HepG2 (cell line): ENCODE measurements at regions not wholly inside any gene's neighbourhood (a gene's known extent, or its start where the extent isn't known, plus 50 kb on each side); places are given as distances from the start of the nearest gene placed in this dataset.

Source experiments
- ATAC-seq: fragments of 200-7000 bp; cut with Tn5 transposase; 3 replicates; pipeline ENCODE4 v1.9.1; 2020; ENCODE audit warnings: mild to moderate bottlenecking, moderate library complexity
- BruUV-seq: library from RNA; stranded (reverse); fragments of 400-500 nt; replicated peaks from 2 replicates; lab custom pipeline; 2021; lab: Mats Ljungman, UMichigan
- CTCF ChIA-PET: fragments of 300-600 bp; formaldehyde crosslinking; extraction: SDS; loops from one replicate; lab custom pipeline; 2021; ENCODE audit warnings: low total read pairs, inconsistent platforms, low intra/inter-chr PET ratio; lab: Yijun Ruan, JAX
- POLR2A ChIA-PET: fragments of 350-600 bp; sonication (Branson Sonifier 250); formaldehyde crosslinking; loops from one replicate; lab custom pipeline; 2020; ENCODE audit warnings: antibody characterized with exemption, inconsistent platforms; lab: Yijun Ruan, JAX
- DNase-seq: peaks from one replicate; pipeline ENCODE4 v3.0.0-alpha.2; 2015; ENCODE audit warnings: low spot score
- FAIRE-seq: peaks from 3 replicates; lab custom pipeline; 2011; peaks lifted over from hg19 to GRCh38; lab: Jason Lieb, UNC
- H2AFZ ChIP-seq: one replicate; pipeline ENCODE4 v1.6.1; 2011; ENCODE audit warnings: low read length, inconsistent platforms
- H3K27ac ChIP-seq: fragments of 300-600 bp; 3 replicates; pipeline ENCODE4 v1.8.0; 2011; ENCODE audit warnings: mixed run types, mild to moderate bottlenecking, mixed read lengths, low read length, inconsistent platforms; ENCODE audit not compliant: insufficient read depth; ENCODE audit errors: extremely low read length
- H3K27me3 ChIP-seq, 2 experiments: fragments of 200-600 bp in 1 of 2; 2 replicates in 1 of 2; 3 replicates in 1 of 2; pipeline versions ENCODE4 v1.6.0 to v1.8.0; 2011; ENCODE audit warnings: low read length in 2 of 2, mild to moderate bottlenecking in 2 of 2, moderate library complexity in 2 of 2, inconsistent platforms in 1 of 2; ENCODE audit not compliant: insufficient read depth in 2 of 2, control insufficient read depth in 1 of 2
- H3K36me3 ChIP-seq, 2 experiments: fragments of 200-600 bp in 1 of 2; replicated peaks in 1 of 2; 2 replicates in 1 of 2; 3 replicates in 1 of 2; pipeline versions ENCODE4 v1.5.1 to v1.8.0; 2011; ENCODE audit warnings: low read length in 2 of 2, inconsistent platforms in 1 of 2; ENCODE audit not compliant: insufficient read depth in 2 of 2, control insufficient read depth in 1 of 2
- H3K4me1 ChIP-seq: 2 replicates; pipeline ENCODE4 v1.5.1; 2012; ENCODE audit warnings: low read length, inconsistent platforms; ENCODE audit not compliant: insufficient read depth
- H3K4me2 ChIP-seq: 2 replicates; pipeline ENCODE4 v1.6.0; 2011; ENCODE audit warnings: low read depth, low read length, inconsistent platforms
- H3K4me3 ChIP-seq, 3 experiments: fragments of 200-600 bp in 1 of 3; sonication (generic), shearing (Covaris generic) in 1 of 3; replicated peaks in 1 of 3; 2 replicates each; pipeline ENCODE4 v1.5.1; 2011 to 2016; ENCODE audit warnings: low read length in 3 of 3, inconsistent platforms in 2 of 3, low read depth in 2 of 3, mild to moderate bottlenecking in 2 of 3, control low read depth in 1 of 3, mixed read lengths in 1 of 3; ENCODE audit not compliant: insufficient read depth in 1 of 3
- H3K79me2 ChIP-seq: one replicate; pipeline ENCODE4 v1.6.1; 2011; ENCODE audit warnings: low read length, inconsistent platforms; ENCODE audit not compliant: insufficient read depth
- H3K9ac ChIP-seq: 2 replicates; pipeline ENCODE4 v1.6.0; 2011; ENCODE audit warnings: mild to moderate bottlenecking, low read depth, low read length, inconsistent platforms; ENCODE audit not compliant: insufficient read depth
- H3K9me3 ChIP-seq: 2 replicates; pipeline ENCODE4 v1.5.1; 2012; ENCODE audit warnings: mild to moderate bottlenecking, low read length
- H4K20me1 ChIP-seq: 2 replicates; pipeline ENCODE4 v1.6.0; 2011; ENCODE audit warnings: inconsistent platforms, mild to moderate bottlenecking, low read length, moderate library complexity; ENCODE audit not compliant: insufficient read depth
- ATF1 ChIP-seq: IDR thresholded peaks from 2 replicates; pipeline ENCODE4 v1.6.1; 2016; ENCODE audit warnings: mild to moderate bottlenecking, control low read depth
- CBFB ChIP-seq: sonication (generic); formaldehyde crosslinking; IDR thresholded peaks from 2 replicates; pipeline ENCODE4 v1.4.0; 2020; ENCODE audit warnings: missing genetic modification reagents
- FIP1L1 ChIP-seq: fragments of 200-400 bp; formaldehyde crosslinking; IDR thresholded peaks from 2 replicates; pipeline ENCODE4 v1.6.1; 2018; ENCODE audit warnings: low read depth, mild to moderate bottlenecking, low read length, moderate library complexity, borderline replicate concordance; ENCODE audit not compliant: insufficient read depth
- HES4 ChIP-seq: sonication (generic); formaldehyde crosslinking; IDR thresholded peaks from 2 replicates; pipeline ENCODE4 v1.9.0; 2021; ENCODE audit warnings: mild to moderate bottlenecking, missing genetic modification reagents, borderline replicate concordance
- KLF13 ChIP-seq: sonication (generic); formaldehyde crosslinking; IDR thresholded peaks from 2 replicates; pipeline ENCODE4 v1.4.0; 2020; ENCODE audit warnings: mild to moderate bottlenecking, missing genetic modification reagents
- MXD3 ChIP-seq: IDR thresholded peaks from 2 replicates; pipeline ENCODE4 v1.6.1; 2016; ENCODE audit warnings: mild to moderate bottlenecking, missing biosample characterization, missing genetic modification reagents
- PHF5A ChIP-seq: IDR thresholded peaks from one replicate; pipeline ENCODE4 v1.6.1; 2018; ENCODE audit warnings: low read depth, missing genetic modification reagents; ENCODE audit not compliant: unreplicated experiment
- PRDM15 ChIP-seq: sonication (generic); formaldehyde crosslinking; IDR thresholded peaks from 2 replicates; pipeline ENCODE4 v1.4.0; 2020; ENCODE audit warnings: missing genetic modification reagents
- RFX3 ChIP-seq: IDR thresholded peaks from 2 replicates; pipeline ENCODE4 v1.6.1; 2016; ENCODE audit warnings: missing biosample characterization, missing genetic modification reagents
- RFXAP ChIP-seq: sonication (generic); formaldehyde crosslinking; IDR thresholded peaks from 2 replicates; pipeline ENCODE4 v1.4.0; 2020; ENCODE audit warnings: missing genetic modification reagents, borderline replicate concordance
- SPEN ChIP-seq: sonication (generic); formaldehyde crosslinking; IDR thresholded peaks from 2 replicates; pipeline ENCODE4 v1.5.1; 2020; ENCODE audit warnings: low read depth, mild to moderate bottlenecking, missing genetic modification reagents
- TFDP2 ChIP-seq: sonication (generic); formaldehyde crosslinking; IDR thresholded peaks from 2 replicates; pipeline ENCODE4 v1.4.0; 2020; ENCODE audit warnings: missing genetic modification reagents
- THRA ChIP-seq: sonication (generic); formaldehyde crosslinking; IDR thresholded peaks from 2 replicates; pipeline ENCODE4 v1.4.0; 2020; ENCODE audit warnings: missing genetic modification reagents, borderline replicate concordance
- ZBTB3 ChIP-seq: sonication (generic); formaldehyde crosslinking; IDR thresholded peaks from 2 replicates; pipeline ENCODE4 v1.4.0; 2020; ENCODE audit warnings: low read depth, mild to moderate bottlenecking, moderate library complexity, missing genetic modification reagents, borderline replicate concordance
- ZBTB37 ChIP-seq: sonication (generic); formaldehyde crosslinking; IDR thresholded peaks from 2 replicates; pipeline ENCODE4 v1.4.0; 2020; ENCODE audit warnings: mild to moderate bottlenecking, missing genetic modification reagents
- ZKSCAN1 ChIP-seq: fragments of 150-350 bp; IDR thresholded peaks from 2 replicates; pipeline ENCODE4 v1.6.1; 2014; ENCODE audit warnings: low read length
- ZNF816 ChIP-seq: sonication (generic); formaldehyde crosslinking; IDR thresholded peaks from 2 replicates; pipeline ENCODE4 v1.8.0; 2022; ENCODE audit warnings: missing genetic modification reagents, mild to moderate bottlenecking, borderline replicate concordance
- ZNF891 ChIP-seq: sonication (generic); formaldehyde crosslinking; IDR thresholded peaks from 2 replicates; pipeline ENCODE4 v1.5.0; 2020; ENCODE audit warnings: mild to moderate bottlenecking, missing genetic modification reagents
- ZZZ3 ChIP-seq: sonication (generic); formaldehyde crosslinking; IDR thresholded peaks from 2 replicates; pipeline ENCODE4 v1.4.0; 2020; ENCODE audit warnings: missing genetic modification reagents, mild to moderate bottlenecking, borderline replicate concordance
- WGBS: methylation state at CpG from one replicate; pipeline ENCODE4 v1.1.6; 2017; ENCODE audit warnings: low lambda C conversion rate; 5-methylcytosine and 5-hydroxymethylcytosine counted together
- in situ Hi-C: cut with HindIII; loops from 2 replicates; pipeline ENCODE4 v1.10.0; 2017; ENCODE audit warnings: low pct_unique_long_range_greater_than_20kb; ENCODE audit not compliant: extremely low pct_ligation_motif_present
- intact Hi-C: fragments of 100-400 bp; cut with micrococcal nuclease; formaldehyde crosslinking; loops from one replicate; pipeline ENCODE4 v1.10.0; 2022; ENCODE audit not compliant: unreplicated experiment

- Histone ChIP-seq H3K4me1 (no peaks in the 10 kb centered on the region), H4K20me1 (no peaks in the 10 kb centered on the region), H3K79me2 (no peaks in the 10 kb centered on the region), H2AFZ (no peak overlapping the region), H3K4me3 (no peak overlapping the region), H3K9ac (no peak overlapping the region), H3K27ac (no peak overlapping the region), H3K9me3 (peaks cover 71% of the 10 kb centered on the region), H3K36me3 (no peaks in the 10 kb centered on the region), H3K4me2 (no peak overlapping the region), H3K27me3 (no peaks in the 10 kb centered on the region)
- FAIRE-seq (no peak), ATAC-seq (no peak), DNase-seq (no peak)
- in situ Hi-C loops = no loop called here
- intact Hi-C loops = no loop called here
- CTCF ChIA-PET = no interaction called here
- 48% methylated on average over 2 of the region's 2 CpGs for WGBS
- no TSS peak for BruUV-seq
- POLR2A ChIA-PET = no interaction called here
- no peak for TF ChIP-seq ZBTB3 (CRISPR knock-in tag)
- TF ChIP-seq ZKSCAN1 = no peak
- TF ChIP-seq KLF13 (CRISPR knock-in tag) = no peak
- no peak for TF ChIP-seq ATF1 (CRISPR knock-in tag)
- TF ChIP-seq HES4 = no peak
- no peak for TF ChIP-seq ZNF816 (CRISPR knock-in tag)
- TF ChIP-seq FIP1L1 = no peak
- no peak for TF ChIP-seq MXD3 (CRISPR knock-in tag)
- no peak for TF ChIP-seq PHF5A (CRISPR knock-in tag)
- TF ChIP-seq ZZZ3 (CRISPR knock-in tag) = no peak
- TF ChIP-seq ZNF891 = no peak
- no peak for TF ChIP-seq THRA (CRISPR knock-in tag)
- no peak for TF ChIP-seq PRDM15 (CRISPR knock-in tag)
- no peak for TF ChIP-seq RFX3 (CRISPR knock-in tag)
- no peak for TF ChIP-seq ZBTB37 (CRISPR knock-in tag)
- no peak for TF ChIP-seq CBFB
- TF ChIP-seq SPEN (CRISPR knock-in tag) = no peak
- TF ChIP-seq TFDP2 (CRISPR knock-in tag) = no peak
- no peak for TF ChIP-seq RFXAP
These were observed 1718.4 kb downstream of the TP53TG3F start for GRCh38 chr16:35177851-35178250.
